ENCODE measurements at regions not wholly inside any gene's neighbourhood (a gene's known extent, or its start where the extent isn't known, plus 50 kb on each side); places are given as distances from the start of the nearest gene placed in this dataset.

DNA sequence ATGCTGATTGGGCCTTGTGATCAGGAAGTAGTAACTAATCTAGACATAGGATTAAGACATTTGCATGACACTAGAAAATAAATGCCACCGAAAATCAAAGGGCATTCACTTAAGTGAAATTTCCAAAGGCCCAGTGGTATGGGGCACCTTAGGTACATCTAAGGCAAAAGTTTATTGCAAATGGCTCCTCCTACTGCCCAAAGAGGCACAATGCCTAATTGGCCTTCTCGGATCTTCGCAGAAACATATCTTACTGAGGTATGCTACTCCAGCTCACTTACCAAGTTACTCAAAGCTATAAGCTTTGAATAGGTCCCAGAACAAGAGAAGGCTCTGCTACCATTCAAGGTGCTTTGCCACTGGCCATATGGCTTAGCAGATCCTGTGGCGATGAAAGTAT, 174.8 kb upstream of the CXCL13 start:
- Histone ChIP-seq H4K20me1 (ENCODE audit: low read depth) (no peaks in the 10 kb centered on the region), H3K27me3 (no peaks in the 10 kb centered on the region), H3F3A (ENCODE audit: low read depth) (no peaks in the 10 kb centered on the region), H3K36me3 (no peaks in the 10 kb centered on the region), H3K4me2 (no peak overlapping the region), H3K9ac (no peak overlapping the region), H3K4me1 (no peaks in the 10 kb centered on the region), H2AFZ (replicated peaks) (no peak overlapping the region), H3K27ac (no peak overlapping the region), H3K9me3 (ENCODE audit: low read depth) (no peaks in the 10 kb centered on the region), H3K4me3 (no peak overlapping the region), H3K79me2 (ENCODE audit: low read depth) (no peaks in the 10 kb centered on the region)
- Mint-ChIP-seq H3K9me3 (no peaks in the 10 kb centered on the region), H3K36me3 (no peaks in the 10 kb centered on the region), H3K27me3 (ENCODE audit: insufficient read depth, low read depth) (no peaks in the 10 kb centered on the region), H3K4me3 (no peak overlapping the region), H3K27ac (no peak overlapping the region), H3K4me1 (no peaks in the 10 kb centered on the region)
- peak; percentile 34 for DNase-seq (ENCODE audit: low spot score)
- TF ChIP-seq, protein P1, sequence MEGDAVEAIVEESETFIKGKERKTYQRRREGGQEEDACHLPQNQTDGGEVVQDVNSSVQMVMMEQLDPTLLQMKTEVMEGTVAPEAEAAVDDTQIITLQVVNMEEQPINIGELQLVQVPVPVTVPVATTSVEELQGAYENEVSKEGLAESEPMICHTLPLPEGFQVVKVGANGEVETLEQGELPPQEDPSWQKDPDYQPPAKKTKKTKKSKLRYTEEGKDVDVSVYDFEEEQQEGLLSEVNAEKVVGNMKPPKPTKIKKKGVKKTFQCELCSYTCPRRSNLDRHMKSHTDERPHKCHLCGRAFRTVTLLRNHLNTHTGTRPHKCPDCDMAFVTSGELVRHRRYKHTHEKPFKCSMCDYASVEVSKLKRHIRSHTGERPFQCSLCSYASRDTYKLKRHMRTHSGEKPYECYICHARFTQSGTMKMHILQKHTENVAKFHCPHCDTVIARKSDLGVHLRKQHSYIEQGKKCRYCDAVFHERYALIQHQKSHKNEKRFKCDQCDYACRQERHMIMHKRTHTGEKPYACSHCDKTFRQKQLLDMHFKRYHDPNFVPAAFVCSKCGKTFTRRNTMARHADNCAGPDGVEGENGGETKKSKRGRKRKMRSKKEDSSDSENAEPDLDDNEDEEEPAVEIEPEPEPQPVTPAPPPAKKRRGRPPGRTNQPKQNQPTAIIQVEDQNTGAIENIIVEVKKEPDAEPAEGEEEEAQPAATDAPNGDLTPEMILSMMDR (IDR thresholded peaks at IDR 0.05) = peak; percentile 50
- TF ChIP-seq EZH2 (IDR thresholded peaks at IDR 0.05) = no peak

DNA sequence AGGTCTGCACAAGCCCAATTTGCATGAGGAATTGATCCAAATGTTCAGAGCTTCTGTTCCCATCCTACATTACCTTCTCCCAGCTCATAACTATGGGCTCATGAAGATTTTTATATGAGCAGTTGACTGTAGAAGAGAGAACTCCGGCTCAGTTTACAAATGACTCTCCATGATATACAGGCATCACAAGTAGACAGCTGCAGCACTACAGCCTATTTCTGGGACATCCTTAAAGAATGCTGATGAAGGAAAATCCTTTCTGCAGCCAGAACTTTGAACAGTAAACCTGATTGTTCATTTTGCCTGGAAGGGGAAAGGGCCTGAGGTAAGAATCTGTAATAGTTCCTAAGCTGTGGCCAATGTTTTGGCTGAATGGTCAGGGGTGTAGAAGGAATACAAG, 174.1 kb upstream of the CXCL13 start:
- Histone ChIP-seq H3K9me3 (ENCODE audit: low read depth) (no peaks in the 10 kb centered on the region), H3K27ac (no peak overlapping the region), H3K9ac (no peak overlapping the region), H3K36me3 (no peaks in the 10 kb centered on the region), H3K4me1 (no peaks in the 10 kb centered on the region), H2AFZ (replicated peaks) (no peak overlapping the region), H3K4me3 (no peak overlapping the region), H3K27me3 (no peaks in the 10 kb centered on the region), H3K79me2 (ENCODE audit: low read depth) (no peaks in the 10 kb centered on the region), H3K4me2 (no peak overlapping the region), H3F3A (ENCODE audit: low read depth) (no peaks in the 10 kb centered on the region), H4K20me1 (ENCODE audit: low read depth) (no peaks in the 10 kb centered on the region)
- H3K9me3 Mint-ChIP-seq = no peaks in the 10 kb centered on the region
- no peaks in the 10 kb centered on the region for H3K4me1 Mint-ChIP-seq
- H3K27me3 Mint-ChIP-seq (ENCODE audit: insufficient read depth, low read depth) = no peaks in the 10 kb centered on the region
- DNase-seq (ENCODE audit: low spot score) = no peak
- no peaks in the 10 kb centered on the region for H3K36me3 Mint-ChIP-seq
- TF ChIP-seq EZH2 (IDR thresholded peaks at IDR 0.05) (no peak), EZH2phosphoT487 (IDR thresholded peaks at IDR 0.05) (no peak)
- TF ChIP-seq, protein P1 (IDR thresholded peaks at IDR 0.05) = no peak
- no peak overlapping the region for H3K4me3 Mint-ChIP-seq
- H3K27ac Mint-ChIP-seq = no peak overlapping the region

DNA sequence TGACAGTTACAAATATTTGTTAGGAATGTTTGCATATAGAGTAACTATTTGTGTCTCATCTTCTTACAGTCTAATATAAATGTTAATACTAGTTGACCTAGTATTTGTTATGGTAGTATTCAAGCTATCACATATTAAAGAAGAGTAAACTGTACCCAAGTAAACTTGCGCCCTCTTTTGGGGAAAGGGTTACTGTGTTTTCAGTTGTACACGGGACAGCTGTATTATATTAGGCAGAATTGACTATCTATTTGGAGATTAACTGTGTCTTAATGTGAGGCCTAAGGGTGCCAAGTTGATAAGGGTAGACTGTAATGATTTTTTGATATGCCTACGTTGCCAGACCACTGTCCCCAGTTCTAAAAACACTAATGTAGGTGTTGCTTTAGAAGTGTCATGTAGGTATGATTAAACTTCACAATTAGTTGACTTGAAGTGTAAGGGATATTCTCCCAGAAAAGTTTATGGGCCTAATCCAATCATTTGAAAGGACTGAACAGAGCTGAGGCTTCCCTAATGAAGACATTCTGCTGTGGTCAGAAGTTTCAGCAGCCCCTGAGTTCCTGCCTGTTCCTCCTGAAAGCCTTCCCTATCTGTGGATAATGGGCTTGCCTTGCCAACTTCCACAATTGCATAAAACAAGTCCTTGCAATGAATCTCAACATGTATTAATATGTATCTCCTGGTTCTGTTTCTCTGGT, 172.8 kb upstream of the CXCL13 start:
- no peaks in the 10 kb centered on the region for H4K20me1 ChIP-seq (ENCODE audit: low read depth)
- no peaks in the 10 kb centered on the region for H3K36me3 ChIP-seq
- H3K9ac ChIP-seq = no peak overlapping the region
- H3K9me3 ChIP-seq (ENCODE audit: low read depth) = no peaks in the 10 kb centered on the region
- H3K27ac ChIP-seq = no peak overlapping the region
- H3K4me3 ChIP-seq = no peak overlapping the region
- Mint-ChIP-seq H3K4me3 (no peak overlapping the region), H3K9me3 (no peaks in the 10 kb centered on the region), H3K27ac (no peak overlapping the region), H3K4me1 (no peaks in the 10 kb centered on the region), H3K27me3 (ENCODE audit: insufficient read depth, low read depth) (no peaks in the 10 kb centered on the region), H3K36me3 (no peaks in the 10 kb centered on the region)
- peak; percentile 28 for DNase-seq (ENCODE audit: low spot score)
- H3K4me1 ChIP-seq = no peaks in the 10 kb centered on the region
- no peak overlapping the region for H3K4me2 ChIP-seq
- no peak overlapping the region for H2AFZ ChIP-seq (replicated peaks)
- no peak for TF ChIP-seq EZH2phosphoT487 (IDR thresholded peaks at IDR 0.05)
- TF ChIP-seq, protein P1 (IDR thresholded peaks at IDR 0.05) = peak; percentile 46
- no peaks in the 10 kb centered on the region for H3K79me2 ChIP-seq (ENCODE audit: low read depth)
- no peaks in the 10 kb centered on the region for H3K27me3 ChIP-seq
- H3F3A ChIP-seq (ENCODE audit: low read depth) = no peaks in the 10 kb centered on the region
